HG03060 (cell line): ENCODE measurements at regions not wholly inside any gene's neighbourhood (a gene's known extent, or its start where the extent isn't known, plus 50 kb on each side); places are given as distances from the start of the nearest gene placed in this dataset.
"Not testable (repeated sequence)": the region's sequence is repeated elsewhere in the genome, so short reads cannot be mapped to it uniquely, and the experiment has no call there.

Experiments used
- ATAC-seq: cut with Tn5 transposase; IDR thresholded peaks from one replicate; pipeline ENCODE4 v1.9.1; 2021; ENCODE audit warnings: low read depth, moderate number of reproducible peaks; ENCODE audit not compliant: unreplicated experiment

GRCh38 chr5:109987970-109988369 is 298.2 kb downstream of the MAN2A1 start:
- ATAC-seq: no peak

- no peak for ATAC-seq
Observed at GRCh38 chr5:109989161-109989560, 299.4 kb downstream of the MAN2A1 start.

- no peak for ATAC-seq
Observed at GRCh38 chr5:109989994-109990722, 300.4 kb downstream of the MAN2A1 start.

GRCh38 chr5:109990723-109991359 is 301.1 kb downstream of the MAN2A1 start:
- no peak for ATAC-seq

GRCh38 chr5:109992264-109992915 is 302.7 kb downstream of the MAN2A1 start:
- ATAC-seq: no peak

- no peak for ATAC-seq
Observed at GRCh38 chr5:109994135-109994534, 304.4 kb downstream of the MAN2A1 start.

- ATAC-seq: no peak
Observed at GRCh38 chr5:109996246-109996645, 306.5 kb downstream of the MAN2A1 start.

- ATAC-seq: no peak
Observed at GRCh38 chr5:109997161-109997560, 307.4 kb downstream of the MAN2A1 start.

- ATAC-seq: no peak
Observed at GRCh38 chr5:109998208-109998607, 308.5 kb downstream of the MAN2A1 start.

- no peak for ATAC-seq
Observed at GRCh38 chr5:109998726-109999125, 309.0 kb downstream of the MAN2A1 start.

- no peak for ATAC-seq
Observed at GRCh38 chr5:110001648-110002047, 311.9 kb downstream of the MAN2A1 start.

GRCh38 chr5:110002652-110003051 is 312.9 kb downstream of the MAN2A1 start:
- no peak for ATAC-seq

GRCh38 chr5:110005907-110006562 is 316.3 kb downstream of the MAN2A1 start:
- ATAC-seq: not testable (repeated sequence)

- no peak for ATAC-seq
Observed at GRCh38 chr5:110007101-110007500, 317.4 kb downstream of the MAN2A1 start.

- no peak for ATAC-seq
Observed at GRCh38 chr5:110008131-110008530, 318.4 kb downstream of the MAN2A1 start.

GRCh38 chr5:110012145-110012544 is 322.4 kb downstream of the MAN2A1 start:
- no peak for ATAC-seq

GRCh38 chr5:110013017-110013416 is 323.3 kb downstream of the MAN2A1 start:
- no peak for ATAC-seq

GRCh38 chr5:110017854-110018253 is 328.1 kb downstream of the MAN2A1 start:
- ATAC-seq: no peak

GRCh38 chr5:110018509-110018908 is 328.8 kb downstream of the MAN2A1 start:
- ATAC-seq: no peak

GRCh38 chr5:110019119-110019518 is 329.4 kb downstream of the MAN2A1 start:
- no peak for ATAC-seq

- ATAC-seq: no peak
Observed at GRCh38 chr5:110019780-110020179, 330.1 kb downstream of the MAN2A1 start.
